ENCODE measurements at regions not wholly inside any gene's neighbourhood (a gene's known extent, or its start where the extent isn't known, plus 50 kb on each side); places are given as distances from the start of the nearest gene placed in this dataset.

- no peaks in the 10 kb centered on the region for H4K20me1 ChIP-seq (ENCODE audit: insufficient read depth, low read length)
- no peak for DNase-seq (ENCODE audit: low spot score)
- H3K4me1 ChIP-seq (ENCODE audit: insufficient read depth, low read length, poor library complexity, severe bottlenecking), result no peaks in the 10 kb centered on the region
- CTCF ChIA-PET (ENCODE audit: unreplicated experiment), result no interaction called here
- POLR2A ChIA-PET, result interaction anchor here (0.6 kb wide), 1 partner anchor 84 kb away, joined by 3 read pairs; no protein-coding TSS in a partner anchor
- H3K36me3 ChIP-seq (ENCODE audit: insufficient read depth, low read length), result no peaks in the 10 kb centered on the region
- H3K79me2 ChIP-seq (ENCODE audit: insufficient read depth, low read depth, low read length), result no peaks in the 10 kb centered on the region
- H3K4me3 ChIP-seq (ENCODE audit: low read depth, low read length, poor library complexity, severe bottlenecking), result no peak overlapping the region
- H3K9me3 ChIP-seq (ENCODE audit: low read length), result no peaks in the 10 kb centered on the region
- H3K27ac ChIP-seq (ENCODE audit: low read depth, low read length, poor library complexity, severe bottlenecking), result no peak overlapping the region
- TF ChIP-seq, protein P1, sequence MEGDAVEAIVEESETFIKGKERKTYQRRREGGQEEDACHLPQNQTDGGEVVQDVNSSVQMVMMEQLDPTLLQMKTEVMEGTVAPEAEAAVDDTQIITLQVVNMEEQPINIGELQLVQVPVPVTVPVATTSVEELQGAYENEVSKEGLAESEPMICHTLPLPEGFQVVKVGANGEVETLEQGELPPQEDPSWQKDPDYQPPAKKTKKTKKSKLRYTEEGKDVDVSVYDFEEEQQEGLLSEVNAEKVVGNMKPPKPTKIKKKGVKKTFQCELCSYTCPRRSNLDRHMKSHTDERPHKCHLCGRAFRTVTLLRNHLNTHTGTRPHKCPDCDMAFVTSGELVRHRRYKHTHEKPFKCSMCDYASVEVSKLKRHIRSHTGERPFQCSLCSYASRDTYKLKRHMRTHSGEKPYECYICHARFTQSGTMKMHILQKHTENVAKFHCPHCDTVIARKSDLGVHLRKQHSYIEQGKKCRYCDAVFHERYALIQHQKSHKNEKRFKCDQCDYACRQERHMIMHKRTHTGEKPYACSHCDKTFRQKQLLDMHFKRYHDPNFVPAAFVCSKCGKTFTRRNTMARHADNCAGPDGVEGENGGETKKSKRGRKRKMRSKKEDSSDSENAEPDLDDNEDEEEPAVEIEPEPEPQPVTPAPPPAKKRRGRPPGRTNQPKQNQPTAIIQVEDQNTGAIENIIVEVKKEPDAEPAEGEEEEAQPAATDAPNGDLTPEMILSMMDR (conservative IDR thresholded peaks at IDR 0.05; ENCODE audit: low read length), result no peak
- H2AFZ ChIP-seq (ENCODE audit: low read length), result no peak overlapping the region
- no peaks in the 10 kb centered on the region for H3K9me2 ChIP-seq (ENCODE audit: insufficient read depth, low read length)
- H3K4me2 ChIP-seq (ENCODE audit: low read length), result no peak overlapping the region
- intact Hi-C loops (cut with micrococcal nuclease; ENCODE audit: unreplicated experiment), result no loop called here
- no TSS peak for BruUV-seq (replicated peaks)
Measured at GRCh38 chr1:216825557-216825956, 102.3 kb upstream of the ESRRG start.

GRCh38 chr1:216824511-216824910 lies 101.3 kb upstream of the ESRRG start:
- Histone ChIP-seq H3K27ac (ENCODE audit: low read depth, low read length, poor library complexity, severe bottlenecking) (no peak overlapping the region), H3K79me2 (ENCODE audit: insufficient read depth, low read depth, low read length) (no peaks in the 10 kb centered on the region), H2AFZ (ENCODE audit: low read length) (no peak overlapping the region), H3K36me3 (ENCODE audit: insufficient read depth, low read length) (no peaks in the 10 kb centered on the region), H3K9me2 (ENCODE audit: insufficient read depth, low read length) (no peaks in the 10 kb centered on the region), H4K20me1 (ENCODE audit: insufficient read depth, low read length) (no peaks in the 10 kb centered on the region), H3K4me2 (ENCODE audit: low read length) (no peak overlapping the region), H3K9me3 (ENCODE audit: low read length) (no peaks in the 10 kb centered on the region), H3K4me3 (ENCODE audit: low read depth, low read length, poor library complexity, severe bottlenecking) (no peak overlapping the region), H3K4me1 (ENCODE audit: insufficient read depth, low read length, poor library complexity, severe bottlenecking) (no peaks in the 10 kb centered on the region)
- no peak for TF ChIP-seq EZH2phosphoT487 (IDR thresholded peaks at IDR 0.05; ENCODE audit: borderline replicate concordance, low read depth, low read length)
- TF ChIP-seq, protein P1 (conservative IDR thresholded peaks at IDR 0.05; ENCODE audit: low read length), result no peak
- intact Hi-C loops (cut with micrococcal nuclease; ENCODE audit: unreplicated experiment), result no loop called here
- ChIA-PET POLR2A (no interaction called here), CTCF (ENCODE audit: unreplicated experiment) (no interaction called here)
- no peak for DNase-seq (ENCODE audit: low spot score)
- BruUV-seq (replicated peaks), result no TSS peak

DNA sequence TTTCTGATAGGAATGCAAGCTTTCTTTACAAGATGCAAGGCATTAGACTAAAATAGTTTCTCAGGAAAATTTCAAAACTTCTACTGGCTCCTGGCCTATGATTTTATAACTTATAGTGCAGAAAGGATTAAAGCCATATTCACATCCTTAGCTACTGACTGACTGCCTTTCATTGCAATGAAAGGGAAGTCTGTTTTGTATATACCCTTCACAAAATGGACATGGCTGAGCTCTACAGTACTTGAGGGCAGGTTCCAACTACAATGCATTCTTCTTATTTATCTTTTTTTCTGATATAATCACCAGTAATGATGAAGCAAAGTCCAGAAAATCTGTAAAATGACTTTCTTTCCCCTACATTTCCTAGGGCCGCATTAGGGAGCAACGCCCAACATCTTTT lies 100.5 kb upstream of the ESRRG start:
- Histone ChIP-seq H2AFZ (ENCODE audit: low read length) (no peak overlapping the region), H3K9me3 (ENCODE audit: low read length) (no peaks in the 10 kb centered on the region), H3K4me2 (ENCODE audit: low read length) (no peak overlapping the region), H4K20me1 (ENCODE audit: insufficient read depth, low read length) (no peaks in the 10 kb centered on the region), H3K9me2 (ENCODE audit: insufficient read depth, low read length) (no peaks in the 10 kb centered on the region), H3K79me2 (ENCODE audit: insufficient read depth, low read depth, low read length) (no peaks in the 10 kb centered on the region), H3K4me3 (ENCODE audit: low read depth, low read length, poor library complexity, severe bottlenecking) (no peak overlapping the region), H3K4me1 (ENCODE audit: insufficient read depth, low read length, poor library complexity, severe bottlenecking) (no peaks in the 10 kb centered on the region), H3K27ac (ENCODE audit: low read depth, low read length, poor library complexity, severe bottlenecking) (no peak overlapping the region), H3K36me3 (ENCODE audit: insufficient read depth, low read length) (no peaks in the 10 kb centered on the region)
- TF ChIP-seq EZH2phosphoT487 (IDR thresholded peaks at IDR 0.05; ENCODE audit: borderline replicate concordance, low read depth, low read length), result no peak
- TF ChIP-seq, protein P1 (conservative IDR thresholded peaks at IDR 0.05; ENCODE audit: low read length), result no peak
- ChIA-PET CTCF (ENCODE audit: unreplicated experiment) (no interaction called here), POLR2A (no interaction called here)
- BruUV-seq (replicated peaks), result no TSS peak
- intact Hi-C loops (cut with micrococcal nuclease; ENCODE audit: unreplicated experiment), result no loop called here
- DNase-seq (ENCODE audit: low spot score), result no peak

All from OCI-LY7 (cell line).